ENCODE measurements at regions not wholly inside any gene's neighbourhood (a gene's known extent, or its start where the extent isn't known, plus 50 kb on each side); places are given as distances from the start of the nearest gene placed in this dataset.
"Not testable (repeated sequence)": the region's sequence is repeated elsewhere in the genome, so short reads cannot be mapped to it uniquely, and the experiment has no call there.

DNA sequence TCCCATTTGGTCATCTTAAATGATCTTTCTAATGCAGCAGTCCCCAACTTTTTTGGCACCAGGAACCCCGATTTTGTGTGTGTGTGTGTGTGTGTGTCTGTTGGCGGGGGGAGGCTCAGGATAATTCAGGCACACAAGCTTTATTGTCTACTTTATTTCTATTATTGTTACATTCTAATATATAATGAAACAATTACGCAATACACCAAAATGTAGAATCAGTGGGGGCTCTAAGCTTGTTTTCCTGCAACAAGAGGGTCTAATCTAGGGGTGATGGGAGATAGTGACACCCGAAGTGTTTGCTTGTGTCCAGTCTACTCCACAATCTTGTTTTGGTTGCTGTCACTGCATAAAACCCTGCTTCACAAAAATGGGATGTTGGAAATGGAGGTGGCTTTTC lies 621.1 kb upstream of the LRFN5 start:
- DNase-seq: no peak
- H3K9ac ChIP-seq (ENCODE audit: low read length): no peak overlapping the region
- H3K27me3 ChIP-seq (ENCODE audit: low read length): no peaks in the 10 kb centered on the region
- no peaks in the 10 kb centered on the region for H3K36me3 ChIP-seq (ENCODE audit: insufficient read depth, low read length)
- H2AFZ ChIP-seq (ENCODE audit: low read length): no peak overlapping the region
- no peaks in the 10 kb centered on the region for H3K79me2 ChIP-seq (ENCODE audit: low read length)
- no peak overlapping the region for H3K4me2 ChIP-seq (ENCODE audit: low read depth, low read length, poor library complexity, severe bottlenecking)
- no peaks in the 10 kb centered on the region for H3K4me1 ChIP-seq (ENCODE audit: low read length)
- H3K27ac ChIP-seq (ENCODE audit: low read length): no peak overlapping the region
- H4K20me1 ChIP-seq (ENCODE audit: insufficient read depth, low read depth, low read length): no peaks in the 10 kb centered on the region
- peaks cover 50% of the 10 kb centered on the region for H3K9me3 ChIP-seq (ENCODE audit: low read length)
- no peak overlapping the region for H3K4me3 ChIP-seq (ENCODE audit: low read length)
- no peaks in the 10 kb centered on the region for H3K9me2 ChIP-seq (replicated peaks; ENCODE audit: insufficient read depth, low read length)

DNA sequence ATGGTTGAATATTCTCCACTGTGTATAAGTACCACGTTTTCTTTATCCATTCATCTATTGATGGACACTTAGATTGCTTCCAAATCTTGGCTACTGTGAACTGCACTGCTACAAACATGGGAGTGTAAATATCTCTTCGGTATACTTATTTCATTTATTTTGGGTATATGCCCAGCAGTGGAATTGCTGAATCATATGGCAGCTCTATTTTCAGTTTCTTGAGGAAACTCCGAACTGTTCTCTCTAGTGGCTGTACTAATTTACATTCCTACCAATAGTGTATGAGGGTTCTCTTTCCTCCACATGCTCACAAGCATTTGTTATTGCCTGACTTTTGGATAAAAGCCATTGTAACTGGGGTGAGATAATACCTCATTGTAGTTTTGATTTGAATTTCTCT lies 623.1 kb upstream of the LRFN5 start:
- Histone ChIP-seq H4K20me1 (ENCODE audit: insufficient read depth, low read depth, low read length) (no peaks in the 10 kb centered on the region), H3K36me3 (ENCODE audit: insufficient read depth, low read length) (no peaks in the 10 kb centered on the region), H3K4me3 (ENCODE audit: low read length) (no peak overlapping the region), H3K9me2 (replicated peaks; ENCODE audit: insufficient read depth, low read length) (no peaks in the 10 kb centered on the region), H2AFZ (ENCODE audit: low read length) (no peak overlapping the region), H3K4me1 (ENCODE audit: low read length) (no peaks in the 10 kb centered on the region), H3K27me3 (ENCODE audit: low read length) (no peaks in the 10 kb centered on the region), H3K4me2 (ENCODE audit: low read depth, low read length, poor library complexity, severe bottlenecking) (no peak overlapping the region), H3K79me2 (ENCODE audit: low read length) (no peaks in the 10 kb centered on the region), H3K27ac (ENCODE audit: low read length) (no peak overlapping the region), H3K9ac (ENCODE audit: low read length) (no peak overlapping the region), H3K9me3 (ENCODE audit: low read length) (peaks cover 52% of the 10 kb centered on the region)
- no peak for DNase-seq

DNA sequence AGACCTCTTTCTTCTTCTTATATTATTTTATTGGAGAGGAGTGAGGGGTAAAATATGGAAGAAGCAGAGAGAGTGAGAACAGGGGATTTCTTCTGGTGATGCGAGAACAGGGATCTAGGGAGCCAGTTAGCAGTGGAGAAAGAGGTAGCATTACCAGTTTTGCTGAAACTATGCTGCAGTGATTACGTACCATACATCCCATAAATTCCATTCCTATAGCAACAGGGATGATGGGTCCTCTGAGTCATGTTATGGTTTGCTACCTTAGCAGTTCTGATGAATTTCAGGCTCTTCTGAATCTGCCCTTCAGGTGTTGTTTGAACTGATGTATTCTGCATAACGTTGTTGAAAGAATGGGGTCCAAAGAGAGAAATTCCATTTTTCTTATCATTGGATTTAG lies 625.4 kb upstream of the LRFN5 start:
- Histone ChIP-seq H3K27ac (ENCODE audit: low read length) (no peak overlapping the region), H3K4me3 (ENCODE audit: low read length) (no peak overlapping the region; the same call in 1 of the 2 replicates), H2AFZ (ENCODE audit: low read length) (no peak overlapping the region)

DNA sequence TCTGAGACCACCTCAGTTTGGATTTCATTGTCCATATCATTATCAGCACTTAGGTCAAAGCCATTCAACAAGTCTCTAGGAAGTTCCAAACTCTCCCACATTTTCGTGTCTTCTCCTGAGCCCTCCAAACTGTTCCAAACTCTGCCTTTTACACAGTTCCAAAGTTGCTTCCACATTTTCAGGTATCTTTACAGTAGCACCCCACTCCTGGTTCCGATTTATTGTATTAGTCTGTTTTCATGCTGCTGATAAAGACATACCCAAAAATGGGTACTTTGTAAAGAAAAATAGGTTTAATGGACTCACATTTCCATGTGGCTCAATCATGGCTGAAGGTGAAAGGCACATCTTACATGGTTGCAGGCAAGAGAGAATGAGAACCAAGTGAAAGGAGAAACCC lies 646.4 kb upstream of the LRFN5 start:
- not testable (repeated sequence) for H3K4me2 ChIP-seq (ENCODE audit: low read depth, low read length, poor library complexity, severe bottlenecking); DNase-seq; H3K4me3 ChIP-seq (ENCODE audit: low read length); H3K36me3 ChIP-seq (ENCODE audit: insufficient read depth, low read length); H3K4me1 ChIP-seq (ENCODE audit: low read length); H3K9me2 ChIP-seq (replicated peaks; ENCODE audit: insufficient read depth, low read length); H3K27me3 ChIP-seq (ENCODE audit: low read length); H3K27ac ChIP-seq (ENCODE audit: low read length); H2AFZ ChIP-seq (ENCODE audit: low read length); H4K20me1 ChIP-seq (ENCODE audit: insufficient read depth, low read depth, low read length); H3K79me2 ChIP-seq (ENCODE audit: low read length); H3K9ac ChIP-seq (ENCODE audit: low read length)
- peaks cover 73% of the 10 kb centered on the region for H3K9me3 ChIP-seq (ENCODE audit: low read length)

More for the DNA sequence above, 625.4 kb upstream of the LRFN5 start:
- no peak overlapping the region for H3K4me2 ChIP-seq (ENCODE audit: low read depth, low read length, poor library complexity, severe bottlenecking)
- no peaks in the 10 kb centered on the region for H3K9me2 ChIP-seq (replicated peaks; ENCODE audit: insufficient read depth, low read length)
- no peak for DNase-seq
- H4K20me1 ChIP-seq (ENCODE audit: insufficient read depth, low read depth, low read length): no peaks in the 10 kb centered on the region
- 0 out of 2 replicates have a peak, but pooled peaks cover 3% of the 10 kb centered on the region for H3K36me3 ChIP-seq (ENCODE audit: insufficient read depth, low read length)
- no peaks in the 10 kb centered on the region for H3K27me3 ChIP-seq (ENCODE audit: low read length)
- no peaks in the 10 kb centered on the region for H3K4me1 ChIP-seq (ENCODE audit: low read length)
- no peak overlapping the region for H3K9ac ChIP-seq (ENCODE audit: low read length)
- H3K79me2 ChIP-seq (ENCODE audit: low read length): no peaks in the 10 kb centered on the region
- H3K9me3 ChIP-seq (ENCODE audit: low read length): peaks cover 50% of the 10 kb centered on the region

DNA sequence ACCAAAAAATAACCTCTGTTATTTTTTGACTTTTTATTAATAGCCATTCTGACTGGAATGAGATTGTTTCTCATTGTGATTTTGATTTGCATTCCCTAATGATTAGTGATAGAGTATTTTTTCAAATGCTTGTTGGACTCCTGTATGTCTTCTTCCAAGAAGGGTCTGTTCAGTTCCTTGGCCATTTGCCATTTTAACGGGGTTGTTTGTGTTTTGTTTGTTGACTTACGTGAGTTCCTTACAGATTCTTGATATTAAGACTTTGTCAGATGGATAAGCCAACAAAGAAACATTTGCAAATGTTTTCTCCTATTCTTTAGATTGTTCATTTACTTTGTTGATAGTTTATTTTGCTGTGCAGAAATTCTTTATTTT lies 651.6 kb upstream of the LRFN5 start:
- Histone ChIP-seq H4K20me1 (ENCODE audit: insufficient read depth, low read depth, low read length) (no peaks in the 10 kb centered on the region), H3K79me2 (ENCODE audit: low read length) (no peaks in the 10 kb centered on the region), H3K36me3 (ENCODE audit: insufficient read depth, low read length) (no peaks in the 10 kb centered on the region), H3K27ac (ENCODE audit: low read length) (no peak overlapping the region), H3K27me3 (ENCODE audit: low read length) (no peaks in the 10 kb centered on the region), H3K4me2 (ENCODE audit: low read depth, low read length, poor library complexity, severe bottlenecking) (no peak overlapping the region), H3K9ac (ENCODE audit: low read length) (no peak overlapping the region), H3K9me3 (ENCODE audit: low read length) (peaks cover 45% of the 10 kb centered on the region), H3K9me2 (replicated peaks; ENCODE audit: insufficient read depth, low read length) (no peaks in the 10 kb centered on the region), H3K4me1 (ENCODE audit: low read length) (no peaks in the 10 kb centered on the region), H2AFZ (ENCODE audit: low read length) (no peak overlapping the region), H3K4me3 (ENCODE audit: low read length) (no peak overlapping the region)
- DNase-seq: no peak

DNA sequence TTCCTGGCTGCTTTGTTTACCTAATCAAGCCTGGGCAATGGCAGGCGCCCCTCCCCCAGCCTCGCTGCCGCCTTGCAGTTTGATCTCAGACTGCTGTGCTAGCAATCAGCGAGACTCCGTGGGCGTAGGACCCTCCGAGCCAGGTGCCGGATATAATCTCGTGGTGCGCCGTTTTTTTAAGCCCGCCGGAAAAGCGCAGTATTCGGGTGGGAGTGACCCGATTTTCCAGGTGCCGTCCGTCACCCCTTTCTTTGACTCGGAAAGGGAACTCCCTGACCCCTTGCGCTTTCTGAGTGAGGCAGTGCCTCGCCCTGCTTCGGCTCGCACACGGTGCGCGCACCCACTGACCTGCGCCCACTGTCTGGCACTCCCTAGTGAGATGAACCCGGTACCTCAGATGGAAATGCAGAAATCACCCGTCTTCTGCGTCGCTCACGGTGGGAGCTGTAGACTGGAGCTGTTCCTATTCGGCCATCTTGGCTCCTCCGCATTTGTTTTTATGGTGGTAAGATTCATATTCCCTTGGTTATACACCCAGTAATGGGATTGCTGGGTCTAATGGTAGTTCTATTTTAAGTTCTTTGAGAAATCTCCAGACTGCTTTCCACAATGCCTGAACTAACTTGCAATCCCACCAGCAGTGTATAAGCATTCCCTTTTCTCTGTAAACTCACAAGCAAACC lies 652.1 kb upstream of the LRFN5 start:
- not testable (repeated sequence) for H3K4me3 ChIP-seq (ENCODE audit: low read length); H3K9ac ChIP-seq (ENCODE audit: low read length); H3K79me2 ChIP-seq (ENCODE audit: low read length); H3K27ac ChIP-seq (ENCODE audit: low read length); DNase-seq; H2AFZ ChIP-seq (ENCODE audit: low read length); H3K4me1 ChIP-seq (ENCODE audit: low read length); H3K27me3 ChIP-seq (ENCODE audit: low read length); H3K36me3 ChIP-seq (ENCODE audit: insufficient read depth, low read length); H3K4me2 ChIP-seq (ENCODE audit: low read depth, low read length, poor library complexity, severe bottlenecking); H4K20me1 ChIP-seq (ENCODE audit: insufficient read depth, low read depth, low read length); H3K9me2 ChIP-seq (replicated peaks; ENCODE audit: insufficient read depth, low read length)
- H3K9me3 ChIP-seq (ENCODE audit: low read length): peaks cover 42% of the 10 kb centered on the region

DNA sequence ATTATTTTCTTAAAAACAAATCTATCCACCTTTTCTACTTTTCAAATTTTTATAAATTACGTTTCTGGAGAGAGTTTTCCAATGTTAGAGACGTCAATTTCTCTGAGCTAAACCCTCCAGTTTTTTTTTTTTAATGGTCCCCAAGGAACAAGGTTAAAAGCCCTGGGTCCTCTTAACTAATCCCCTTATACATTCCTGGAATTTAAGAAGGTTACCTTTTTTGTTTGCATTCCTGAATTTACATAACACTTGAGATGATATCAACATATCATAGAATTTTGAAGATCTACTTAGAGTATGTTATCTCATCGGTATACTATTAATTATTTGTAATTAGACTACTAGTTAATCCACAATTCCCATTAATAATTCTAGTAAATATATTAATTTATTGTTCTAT lies 662.2 kb upstream of the LRFN5 start:
- no peaks in the 10 kb centered on the region for H3K36me3 ChIP-seq (ENCODE audit: insufficient read depth, low read length)
- H3K4me3 ChIP-seq (ENCODE audit: low read length): no peak overlapping the region
- no peak overlapping the region for H3K9ac ChIP-seq (ENCODE audit: low read length)
- no peak overlapping the region for H3K27ac ChIP-seq (ENCODE audit: low read length)
- H3K4me2 ChIP-seq (ENCODE audit: low read depth, low read length, poor library complexity, severe bottlenecking): no peak overlapping the region
- no peak for DNase-seq
- H3K9me2 ChIP-seq (replicated peaks; ENCODE audit: insufficient read depth, low read length): no peaks in the 10 kb centered on the region
- H3K79me2 ChIP-seq (ENCODE audit: low read length): no peaks in the 10 kb centered on the region
- no peak overlapping the region for H2AFZ ChIP-seq (ENCODE audit: low read length)
- H4K20me1 ChIP-seq (ENCODE audit: insufficient read depth, low read depth, low read length): no peaks in the 10 kb centered on the region
- no peaks in the 10 kb centered on the region for H3K4me1 ChIP-seq (ENCODE audit: low read length)
- H3K9me3 ChIP-seq (ENCODE audit: low read length): peaks cover 50% of the 10 kb centered on the region
- no peaks in the 10 kb centered on the region for H3K27me3 ChIP-seq (ENCODE audit: low read length)

DNA sequence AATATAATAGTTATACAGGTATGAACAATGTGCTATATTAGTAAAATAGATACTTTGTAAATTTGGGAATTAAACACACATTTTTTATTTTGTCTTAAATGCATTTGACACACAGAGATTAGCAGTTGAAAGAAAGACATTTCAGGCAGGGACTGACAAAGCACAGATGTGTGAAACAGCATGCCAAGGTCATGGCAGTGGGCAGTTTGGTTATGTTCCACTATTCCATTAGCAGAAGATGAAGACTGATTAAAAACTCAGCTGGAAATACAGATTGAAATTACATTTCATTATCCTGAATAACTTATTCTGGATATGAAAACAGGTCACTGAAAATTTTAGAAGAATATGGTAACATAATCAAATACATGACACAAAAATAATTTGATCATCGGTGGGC lies 669.8 kb upstream of the LRFN5 start:
- H3K9me3 ChIP-seq (ENCODE audit: low read length): peaks cover 44% of the 10 kb centered on the region
- no peak overlapping the region for H3K27ac ChIP-seq (ENCODE audit: low read length)

DNA sequence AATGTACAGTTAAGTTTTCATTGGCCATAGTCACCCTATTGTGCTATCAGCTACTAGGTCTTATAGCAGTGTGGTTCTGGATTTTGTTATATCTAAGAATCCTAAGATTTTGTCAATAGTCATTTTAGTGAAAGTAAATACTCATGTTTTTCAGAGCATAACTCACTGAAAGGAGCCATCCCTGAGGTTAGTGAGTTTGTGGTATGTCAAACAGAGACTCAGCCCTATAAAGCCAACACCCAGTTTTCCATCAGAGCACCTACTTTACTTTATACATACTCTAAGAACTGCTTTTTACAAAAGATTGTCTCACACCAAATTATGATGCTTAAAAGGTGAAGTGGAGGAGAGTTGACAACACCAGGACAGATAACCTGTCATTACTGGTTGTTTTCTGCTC lies 686.3 kb upstream of the LRFN5 start:
- no peaks in the 10 kb centered on the region for H3K36me3 ChIP-seq (ENCODE audit: insufficient read depth, low read length)
- no peaks in the 10 kb centered on the region for H3K27me3 ChIP-seq (ENCODE audit: low read length)
- H3K4me2 ChIP-seq (ENCODE audit: low read depth, low read length, poor library complexity, severe bottlenecking): no peak overlapping the region
- no peak overlapping the region for H3K9ac ChIP-seq (ENCODE audit: low read length)
- no peak overlapping the region for H3K27ac ChIP-seq (ENCODE audit: low read length)
- no peak for DNase-seq
- peaks cover 24% of the 10 kb centered on the region for H3K9me3 ChIP-seq (ENCODE audit: low read length)
- no peaks in the 10 kb centered on the region for H3K79me2 ChIP-seq (ENCODE audit: low read length)
- H3K4me3 ChIP-seq (ENCODE audit: low read length): no peak overlapping the region
- no peak overlapping the region for H2AFZ ChIP-seq (ENCODE audit: low read length)
- no peaks in the 10 kb centered on the region for H3K4me1 ChIP-seq (ENCODE audit: low read length)
- H3K9me2 ChIP-seq (replicated peaks; ENCODE audit: insufficient read depth, low read length): no peaks in the 10 kb centered on the region
- no peaks in the 10 kb centered on the region for H4K20me1 ChIP-seq (ENCODE audit: insufficient read depth, low read depth, low read length)

More for the DNA sequence above, 669.8 kb upstream of the LRFN5 start:
- Histone ChIP-seq H3K79me2 (ENCODE audit: low read length) (no peaks in the 10 kb centered on the region), H3K9ac (ENCODE audit: low read length) (no peak overlapping the region), H4K20me1 (ENCODE audit: insufficient read depth, low read depth, low read length) (no peaks in the 10 kb centered on the region), H3K4me3 (ENCODE audit: low read length) (no peak overlapping the region), H3K4me2 (ENCODE audit: low read depth, low read length, poor library complexity, severe bottlenecking) (no peak overlapping the region), H3K36me3 (ENCODE audit: insufficient read depth, low read length) (no peaks in the 10 kb centered on the region), H2AFZ (ENCODE audit: low read length) (no peak overlapping the region), H3K27me3 (ENCODE audit: low read length) (no peaks in the 10 kb centered on the region), H3K9me2 (replicated peaks; ENCODE audit: insufficient read depth, low read length) (no peaks in the 10 kb centered on the region), H3K4me1 (ENCODE audit: low read length) (no peaks in the 10 kb centered on the region)
- no peak for DNase-seq

All from Karpas-422 (cell line).